Activated T-cell treated with anti-CD3 and anti-CD28 coated beads for 48 hours (primary cell): ENCODE measurements at regions not wholly inside any gene's neighbourhood (a gene's known extent, or its start where the extent isn't known, plus 50 kb on each side); places are given as distances from the start of the nearest gene placed in this dataset.
"Not testable (repeated sequence)": the region's sequence is repeated elsewhere in the genome, so short reads cannot be mapped to it uniquely, and the experiment has no call there.

Source experiments
- DNase-seq: peaks from one replicate; pipeline ENCODE4 v3.0.0-alpha.2; 2020; ENCODE audit warnings: low read depth

DNA sequence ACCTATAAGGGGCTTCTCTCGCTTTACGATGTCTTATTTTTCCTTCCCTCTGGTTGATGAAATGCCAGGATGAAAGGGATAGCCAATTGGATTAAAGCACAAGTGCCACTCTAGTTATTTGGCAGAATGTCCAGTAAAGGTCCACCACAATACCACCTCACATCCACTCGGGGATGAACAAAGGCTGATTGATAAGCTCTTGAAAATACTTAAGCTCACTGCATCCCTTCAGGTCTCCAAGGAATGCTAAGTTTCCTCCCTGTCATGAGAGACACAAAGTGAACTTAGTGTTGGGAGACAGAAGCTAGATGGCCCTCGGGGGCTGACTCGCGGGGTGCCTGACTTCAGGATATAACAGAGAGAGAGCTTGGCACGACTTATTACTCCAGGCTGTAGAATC is 185.9 kb upstream of the ZNF644 start:
- not testable (repeated sequence) for DNase-seq

DNA sequence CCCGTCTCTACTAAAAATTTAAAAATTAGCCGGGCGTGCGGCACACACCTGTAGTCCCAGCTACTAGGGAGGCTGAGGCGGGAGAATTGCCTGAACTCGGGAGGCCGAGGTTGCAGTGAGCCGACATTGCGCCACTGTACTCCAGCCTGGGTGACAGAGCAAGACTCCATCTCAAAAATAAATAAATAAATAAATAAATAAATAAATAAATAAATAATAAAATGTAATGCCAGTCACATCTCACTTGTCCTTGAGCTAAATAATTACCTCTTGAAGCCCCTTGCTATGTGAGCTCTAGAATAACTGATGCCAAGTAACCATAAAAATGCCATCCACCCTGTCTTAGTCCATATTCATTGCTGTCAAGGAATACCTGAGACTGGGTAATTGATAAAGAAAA is 182.3 kb upstream of the ZNF644 start:
- not testable (repeated sequence) for DNase-seq

DNA sequence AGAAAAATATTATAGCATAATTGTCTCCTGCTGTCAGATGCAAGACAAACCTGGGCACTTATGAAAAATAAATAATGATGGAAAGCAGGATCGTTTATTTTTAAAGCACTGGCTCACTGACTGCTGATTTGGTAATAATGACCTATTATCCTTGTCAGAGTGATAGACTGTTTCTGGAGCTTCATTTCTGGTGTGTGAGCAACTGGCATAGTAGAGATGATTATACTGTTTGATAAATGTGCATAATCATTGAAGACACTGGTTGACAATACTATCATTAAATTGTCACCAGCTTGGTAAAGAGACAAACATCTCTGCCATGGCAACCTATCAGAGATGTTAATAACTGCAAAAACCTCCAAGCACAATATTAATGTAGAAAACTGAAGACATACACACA is 179.9 kb upstream of the ZNF644 start:
- no peak for DNase-seq

DNA sequence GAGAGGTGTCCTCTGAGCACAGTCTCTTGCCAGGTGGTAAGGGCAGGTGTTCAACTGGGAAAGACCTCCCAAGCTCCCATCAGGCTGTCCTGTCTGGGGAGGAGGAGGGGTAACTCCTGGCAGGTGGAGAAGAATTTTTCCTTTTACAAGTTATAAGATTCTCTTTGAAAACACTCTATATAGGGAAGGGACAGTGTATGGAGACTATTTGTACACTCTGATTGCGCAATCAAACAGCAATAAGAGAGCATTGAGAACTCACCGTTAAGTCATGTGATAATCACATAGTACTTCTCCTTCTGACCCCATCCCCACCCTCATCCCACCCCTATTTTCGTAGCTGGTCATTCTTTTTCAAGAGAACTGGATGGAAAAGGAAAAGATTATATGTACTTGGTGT is 179.3 kb upstream of the ZNF644 start:
- no peak for DNase-seq

DNA sequence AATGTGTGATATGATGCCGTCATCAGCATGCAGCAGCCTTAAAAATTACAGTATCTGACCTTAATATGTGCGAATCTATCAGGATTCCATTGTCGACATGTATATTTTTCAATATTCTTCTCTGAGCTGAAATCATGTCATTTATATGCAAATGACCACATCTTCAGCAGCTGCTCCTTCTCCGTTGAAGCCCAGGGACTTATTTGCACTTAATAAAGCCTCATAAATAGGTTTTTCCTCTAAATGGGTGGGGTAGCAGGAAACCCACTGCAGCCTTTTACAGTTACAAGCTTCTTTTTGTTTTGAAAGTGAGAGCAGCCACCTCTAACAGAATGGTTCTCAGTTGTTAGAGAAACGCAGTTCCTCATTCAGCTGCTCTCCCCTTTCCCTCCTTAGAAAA is 178.8 kb upstream of the ZNF644 start:
- no peak for DNase-seq

DNA sequence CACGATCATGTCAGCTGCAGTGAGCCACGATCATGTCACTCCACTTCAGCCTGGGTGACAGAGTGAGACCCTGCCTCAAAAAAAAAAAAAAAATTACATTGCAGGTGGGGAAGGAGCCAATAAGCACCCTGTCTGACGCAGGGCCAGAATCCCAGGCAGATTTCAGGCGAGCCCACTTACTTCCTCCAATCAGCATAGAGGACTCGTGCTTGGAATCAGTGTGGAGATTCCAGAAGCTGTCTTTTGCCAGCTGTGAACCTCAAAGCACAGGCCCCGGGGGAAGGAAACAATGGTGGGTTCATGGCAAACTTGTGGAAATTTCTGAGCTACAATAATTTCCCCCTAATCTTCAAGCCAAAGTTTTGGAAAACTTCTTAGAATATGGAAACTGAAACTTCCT is 178.2 kb upstream of the ZNF644 start:
- no peak for DNase-seq

DNA sequence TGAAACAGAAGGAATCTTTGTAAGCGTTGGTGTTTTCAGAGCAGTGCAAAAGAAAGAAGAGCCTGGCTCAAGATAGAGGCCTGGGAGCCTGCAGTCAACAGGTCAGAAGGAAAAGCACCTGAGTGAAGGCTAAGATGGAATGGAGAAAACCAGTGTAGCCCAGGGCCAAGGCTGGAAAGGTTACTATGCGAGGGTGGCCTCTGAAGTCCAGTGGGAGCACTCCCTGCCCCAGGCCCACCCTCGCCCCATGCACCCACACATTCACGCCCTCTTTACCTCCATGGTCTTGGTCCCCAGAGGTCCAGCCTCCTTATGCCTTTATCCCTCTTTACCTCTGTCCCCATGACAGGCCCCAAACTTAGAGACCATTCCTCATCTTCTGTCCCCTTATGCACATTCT is 169.2 kb upstream of the ZNF644 start:
- no peak for DNase-seq

DNA sequence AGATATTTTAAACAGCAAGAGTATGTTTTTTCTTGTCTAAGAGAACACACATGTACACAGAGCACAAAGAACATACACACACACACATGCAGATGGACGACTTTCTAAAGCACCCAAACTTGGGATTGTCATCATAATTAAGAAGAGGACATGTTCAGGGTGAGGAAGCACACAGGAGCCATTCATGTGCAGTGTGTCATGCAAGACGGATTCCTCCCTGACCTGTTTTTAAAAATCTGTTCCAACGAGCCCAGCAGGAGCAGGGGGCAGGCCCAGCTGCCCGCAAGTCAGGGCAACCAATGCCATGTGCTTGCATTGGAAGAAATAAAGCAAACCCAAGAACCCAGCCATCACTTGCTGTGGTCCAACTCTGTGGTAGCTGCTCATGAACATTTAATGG is 167.3 kb upstream of the ZNF644 start:
- no peak for DNase-seq

DNA sequence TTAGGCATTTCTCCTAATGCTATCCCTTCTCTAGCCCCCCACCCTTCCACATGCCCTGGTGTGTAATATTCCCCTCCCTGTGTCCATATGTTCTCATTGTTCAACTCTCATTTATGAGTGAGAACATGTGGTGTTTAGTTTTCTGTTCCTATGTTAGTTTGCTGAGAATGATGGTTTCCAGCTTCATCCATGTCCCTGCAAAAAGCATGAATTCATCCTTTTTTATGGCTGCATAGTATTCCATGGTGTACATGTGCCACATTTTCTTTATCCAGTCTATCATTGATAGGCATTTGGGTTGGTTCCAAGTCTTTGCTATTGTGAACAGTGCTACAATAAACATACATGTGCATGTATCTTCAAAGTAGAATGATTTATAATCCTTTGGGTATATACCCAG is 161.0 kb upstream of the ZNF644 start:
- DNase-seq, result not testable (repeated sequence)

DNA sequence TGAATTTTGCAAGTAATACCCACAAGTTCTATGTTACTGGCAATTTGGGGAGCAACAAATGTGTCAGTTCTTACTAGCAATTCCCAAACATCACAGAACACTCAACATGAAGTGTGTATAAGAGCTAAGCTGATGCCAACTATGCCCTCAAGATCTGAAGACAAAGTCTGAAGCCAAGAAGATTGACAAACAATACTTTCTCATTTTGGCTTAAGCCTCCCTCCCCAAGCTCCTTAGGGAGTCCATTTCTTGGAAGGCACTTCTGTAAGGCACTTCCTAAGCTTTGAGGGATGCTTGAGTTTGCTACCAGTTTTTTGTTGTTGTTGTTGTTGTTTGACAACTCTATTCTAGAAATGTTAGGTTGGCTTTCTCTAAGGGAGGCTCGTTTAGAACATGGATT is 154.4 kb upstream of the ZNF644 start:
- no peak for DNase-seq

DNA sequence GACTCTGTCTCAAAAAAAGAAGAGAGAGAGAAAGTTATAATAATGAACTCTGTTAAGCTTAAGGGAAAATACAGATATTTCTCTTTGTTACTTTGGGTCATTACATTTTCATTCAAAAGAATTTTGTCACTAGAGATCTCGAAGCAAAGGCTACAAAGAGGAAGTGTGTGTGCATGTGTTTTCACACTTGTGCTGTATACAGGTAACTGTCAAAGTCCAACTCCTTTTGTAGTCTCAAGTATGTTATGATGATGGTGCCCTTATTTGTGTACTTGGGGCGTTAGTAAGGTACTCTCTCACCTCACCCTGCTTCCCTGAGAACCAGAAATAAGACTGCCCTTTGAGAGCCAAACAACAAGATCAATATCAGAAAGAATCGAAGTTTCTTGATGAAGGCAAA is 152.9 kb upstream of the ZNF644 start:
- no peak for DNase-seq

DNA sequence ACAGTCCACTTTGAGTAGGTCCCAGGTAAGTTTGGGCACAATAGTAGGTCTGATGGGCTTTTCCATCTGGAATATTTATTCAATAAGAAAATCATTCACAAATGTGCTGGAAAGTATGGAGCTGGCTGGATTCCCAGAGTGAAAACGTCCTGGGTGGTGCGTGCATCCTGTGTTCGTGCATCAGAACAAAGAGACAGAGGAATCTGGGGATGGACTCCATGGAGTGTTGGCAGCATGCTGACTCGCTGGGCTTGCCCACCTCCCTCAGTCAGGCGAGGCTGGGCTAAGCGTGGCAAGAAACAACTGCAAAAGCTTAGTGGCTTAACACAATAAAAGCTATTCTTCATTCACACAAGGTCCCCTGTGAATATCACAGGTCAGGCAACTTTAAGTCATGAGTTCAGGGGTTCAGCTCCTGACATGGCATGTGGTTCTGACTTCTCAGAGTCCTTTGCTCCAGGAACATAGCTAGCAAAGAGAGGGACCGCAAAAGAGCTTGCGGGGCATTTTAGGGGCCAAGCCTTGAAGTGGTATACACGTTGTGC is 151.6 kb upstream of the ZNF644 start:
- no peak for DNase-seq

DNA sequence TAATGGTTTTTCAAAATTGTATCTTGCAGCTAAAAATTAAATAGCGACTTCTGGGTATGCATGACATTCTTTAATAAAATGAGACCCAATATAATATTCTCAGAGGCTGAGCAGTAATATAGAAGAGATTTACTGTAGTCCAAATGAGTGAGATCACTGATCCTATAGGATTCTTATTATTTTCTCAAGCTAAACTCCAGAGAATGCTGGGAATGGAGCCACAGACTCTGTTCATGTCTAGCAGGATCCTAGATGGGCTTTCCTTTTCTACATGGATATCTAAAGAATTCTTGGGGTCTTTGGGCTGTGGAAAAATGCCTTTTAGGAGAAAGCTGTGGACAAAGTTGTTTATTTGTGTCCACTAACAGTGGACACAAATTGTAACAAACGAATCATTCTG is 150.7 kb upstream of the ZNF644 start:
- DNase-seq, result no peak

DNA sequence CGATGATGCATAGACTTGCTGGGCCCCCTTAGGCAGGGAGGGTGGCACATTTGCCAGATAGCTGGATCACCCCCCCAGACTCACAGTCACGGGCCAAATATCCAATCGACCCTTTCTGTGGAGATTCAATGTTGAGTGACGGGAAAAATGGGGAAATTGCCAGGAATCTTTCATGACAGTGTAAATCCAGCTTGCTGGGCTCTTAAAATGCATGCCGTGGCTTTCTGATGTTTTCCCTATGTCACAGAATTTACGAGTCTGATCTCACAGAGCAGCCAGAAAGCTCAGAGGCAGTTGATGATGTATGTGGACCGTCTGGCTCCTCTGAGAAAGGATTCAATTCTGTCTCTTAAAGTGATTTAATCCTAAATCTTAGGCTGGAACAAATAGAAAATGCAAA is 150.1 kb upstream of the ZNF644 start:
- DNase-seq, result no peak

DNA sequence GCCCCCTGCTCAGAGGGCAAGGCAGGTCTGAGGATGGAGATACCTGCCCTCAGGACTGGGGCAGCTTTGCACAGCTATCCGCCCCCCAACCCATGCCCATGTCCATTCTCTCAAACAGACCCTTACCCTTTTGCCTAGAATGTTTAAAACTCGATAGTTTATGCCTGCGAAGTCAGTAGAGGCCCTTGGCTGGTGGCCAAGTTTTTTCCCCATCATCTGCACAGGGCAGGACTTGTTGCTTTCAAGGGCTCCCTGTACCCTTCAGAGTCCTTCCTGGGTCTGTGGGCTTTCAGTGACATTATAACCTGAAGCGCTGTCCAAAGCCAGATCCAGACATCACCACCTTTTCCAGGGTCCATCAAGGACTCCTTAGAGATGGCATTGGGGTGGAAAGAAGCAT is 148.7 kb upstream of the ZNF644 start:
- no peak for DNase-seq

DNA sequence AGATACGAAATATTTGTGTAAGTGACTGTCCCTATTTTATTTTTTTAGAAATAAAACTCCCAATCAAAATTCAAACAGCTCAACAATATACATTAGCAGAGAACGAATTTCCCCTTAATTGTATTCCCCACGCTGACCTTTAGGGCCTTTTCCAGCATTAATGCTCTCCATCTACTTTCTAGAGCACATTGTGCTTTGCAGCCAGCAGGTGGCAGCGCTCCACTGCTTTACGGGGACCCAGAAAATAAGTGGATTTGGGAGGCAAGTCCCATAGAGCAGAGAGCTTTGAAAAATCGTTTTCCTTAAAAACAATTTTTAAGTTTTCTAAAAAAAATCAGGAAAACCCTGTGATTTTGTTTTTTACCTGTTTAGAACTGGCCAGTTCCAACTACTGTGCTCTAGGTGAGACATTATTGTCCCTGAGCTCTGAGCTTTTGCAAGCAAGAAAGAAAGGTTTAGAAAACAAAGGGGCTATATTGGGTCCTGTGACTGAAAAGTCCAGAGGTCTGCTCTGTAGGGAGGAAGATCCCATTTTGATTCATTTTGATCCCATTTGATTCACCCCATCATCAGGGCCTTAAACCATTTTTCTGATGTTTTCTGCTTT is 144.4 kb upstream of the ZNF644 start:
- peak; percentile 18 for DNase-seq

DNA sequence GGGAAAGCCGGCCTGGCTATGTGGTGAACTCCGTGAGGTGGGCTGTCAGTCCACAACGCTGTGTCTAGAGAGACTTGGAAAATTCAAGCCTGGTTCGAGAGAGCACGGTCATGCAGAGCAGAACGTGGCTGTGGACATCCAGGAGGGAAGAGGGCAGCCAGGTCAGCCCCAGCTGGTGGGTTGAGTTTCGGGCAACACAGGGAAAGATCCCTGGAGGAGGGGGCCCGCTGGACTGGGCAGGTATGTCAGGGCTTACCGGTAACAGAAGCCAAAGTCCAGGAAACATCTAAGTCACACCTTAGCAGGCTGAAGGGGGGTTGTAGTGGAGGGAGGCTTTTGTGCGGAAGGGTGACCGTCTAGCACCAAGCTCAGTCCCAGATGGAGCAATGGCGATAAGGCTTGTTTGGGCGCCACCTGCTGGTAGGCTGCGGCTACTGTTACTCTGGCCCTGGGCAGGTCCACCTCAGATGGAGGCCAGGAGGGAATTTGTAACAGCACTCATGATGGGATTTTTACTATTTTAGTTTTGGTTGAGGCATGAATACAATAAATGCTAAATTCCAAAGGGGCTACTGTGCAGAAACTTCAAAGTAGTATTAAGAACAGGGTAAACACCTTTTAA is 143.3 kb upstream of the ZNF644 start:
- peak; percentile 65 for DNase-seq

DNA sequence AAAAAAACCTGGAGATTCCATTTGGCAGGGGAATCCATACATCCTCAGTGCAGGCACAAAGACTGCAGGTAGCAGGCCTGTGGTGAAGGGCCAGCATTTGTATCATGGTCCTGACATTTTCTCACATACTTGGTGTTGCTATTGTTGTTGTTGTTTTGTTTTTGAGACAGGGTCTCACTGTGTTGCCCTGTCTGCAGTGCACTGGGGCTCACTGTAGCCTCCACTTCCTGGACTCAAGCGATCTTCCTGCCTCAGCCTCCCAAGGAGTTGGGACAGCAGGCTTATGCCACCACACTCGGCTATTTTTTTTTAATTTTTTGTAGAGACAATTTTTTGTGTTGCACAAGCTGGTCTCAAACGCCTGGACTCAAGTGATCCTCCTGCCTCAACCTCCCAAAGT is 140.8 kb upstream of the ZNF644 start:
- DNase-seq, result no peak

DNA sequence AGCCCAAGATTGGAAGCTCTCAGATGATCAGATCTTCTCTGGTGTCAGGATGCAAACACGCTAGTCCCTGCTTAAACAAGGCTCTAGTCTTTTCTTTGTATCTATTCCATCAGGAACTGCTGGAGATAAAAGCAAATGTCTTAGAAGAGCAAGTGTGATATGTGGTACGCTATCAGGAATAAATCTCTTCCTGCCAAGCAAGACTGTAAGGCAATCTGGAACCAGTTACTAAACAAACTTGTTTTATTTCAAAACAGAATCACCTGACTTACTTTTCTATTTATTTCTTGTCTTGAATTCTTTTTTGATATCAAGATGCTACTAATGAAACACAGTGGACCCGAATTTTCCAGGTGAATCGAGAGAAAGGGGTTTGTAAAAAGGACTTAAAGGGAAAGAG is 139.9 kb upstream of the ZNF644 start:
- no peak for DNase-seq

DNA sequence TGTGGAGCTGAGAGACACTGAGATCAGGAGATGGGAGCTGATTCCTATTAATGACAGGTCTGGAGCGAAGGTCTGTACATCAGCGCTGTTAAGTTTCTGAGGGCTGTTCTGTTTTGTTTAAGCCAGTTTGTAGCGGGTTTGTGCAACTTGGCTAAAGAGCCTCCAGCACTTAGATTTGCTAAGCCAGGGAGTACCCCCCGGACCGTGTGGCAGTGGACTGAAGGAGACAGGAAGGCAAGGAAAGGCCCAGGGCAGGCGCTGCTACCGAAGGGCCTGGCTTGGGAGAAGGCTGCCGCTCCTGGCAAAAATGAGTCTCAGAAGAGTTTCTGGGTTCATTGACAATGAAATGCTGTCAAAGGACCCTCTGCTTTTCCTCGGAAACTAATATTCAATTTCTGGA is 139.3 kb upstream of the ZNF644 start:
- DNase-seq, result no peak

DNA sequence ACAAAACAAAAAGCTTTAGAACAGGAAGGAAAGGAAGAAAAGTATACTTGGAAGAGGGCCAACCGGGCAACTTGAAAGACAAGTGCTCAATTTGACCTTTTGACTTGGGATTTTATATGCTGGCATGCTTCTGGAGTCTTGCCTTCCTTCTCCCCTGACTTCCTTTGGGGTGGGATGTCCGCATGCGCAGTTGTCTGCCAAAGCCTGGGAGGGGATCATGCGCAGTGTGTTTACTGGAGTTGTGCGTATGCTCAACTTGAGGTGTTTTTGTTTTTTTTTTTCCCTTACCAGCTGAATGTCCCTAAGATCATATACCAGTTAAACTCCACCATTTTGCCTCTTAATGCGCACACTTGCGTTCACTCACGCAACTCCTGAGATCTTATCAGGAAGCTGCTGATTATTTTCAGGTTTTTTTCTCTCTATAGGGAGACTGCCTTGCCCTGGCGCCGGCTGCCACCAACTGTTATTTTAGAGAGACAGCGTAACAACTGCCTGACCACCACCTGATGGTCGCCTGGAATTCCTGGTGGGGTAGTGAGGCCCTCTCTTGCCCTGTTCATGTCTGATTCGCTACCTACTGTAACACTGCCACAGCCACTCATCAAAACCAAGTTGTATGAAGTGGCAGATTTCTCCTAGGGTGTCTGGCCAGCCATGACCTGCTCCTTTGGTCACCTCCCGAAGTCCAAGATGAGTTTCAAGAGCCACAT is 138.7 kb upstream of the ZNF644 start:
- no peak for DNase-seq

DNA sequence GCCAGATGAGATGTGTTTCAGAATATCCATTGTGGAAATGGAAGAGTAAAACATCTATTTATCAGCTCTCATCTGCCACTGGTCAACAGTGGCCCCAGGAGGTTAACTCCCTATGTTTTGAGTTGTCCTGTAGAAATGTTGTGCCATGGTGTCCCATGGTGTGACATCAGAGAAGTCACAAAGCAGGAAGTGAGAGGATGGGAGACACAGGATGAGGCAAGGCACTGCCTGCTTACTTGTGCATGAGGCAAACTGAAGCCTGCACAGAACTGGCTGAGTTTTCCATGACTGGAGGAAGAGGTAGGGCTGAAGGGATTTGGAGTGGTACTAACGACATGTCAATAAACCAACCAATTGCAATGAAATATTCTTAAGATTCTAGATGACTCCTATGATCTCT is 131.5 kb upstream of the ZNF644 start:
- DNase-seq, result no peak

DNA sequence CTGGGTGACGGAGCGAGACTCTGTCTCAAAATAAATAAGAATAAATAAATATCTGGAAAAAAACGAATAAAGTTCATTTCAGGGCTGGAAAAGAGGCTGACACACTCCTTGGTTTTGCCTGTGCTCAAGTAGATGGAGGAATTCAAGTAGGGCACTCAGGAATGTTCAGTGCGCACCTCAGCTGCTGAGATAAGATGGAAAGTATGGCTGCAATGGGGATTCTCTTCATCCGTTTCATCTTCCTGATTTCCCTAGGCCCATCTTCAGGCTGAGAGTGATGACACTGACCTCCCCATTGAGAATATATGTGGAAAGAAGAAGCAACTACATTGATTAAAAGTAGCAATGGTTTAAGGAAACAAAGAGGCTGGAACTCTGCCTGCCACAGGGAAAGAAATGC is 130.5 kb upstream of the ZNF644 start:
- DNase-seq, result no peak

DNA sequence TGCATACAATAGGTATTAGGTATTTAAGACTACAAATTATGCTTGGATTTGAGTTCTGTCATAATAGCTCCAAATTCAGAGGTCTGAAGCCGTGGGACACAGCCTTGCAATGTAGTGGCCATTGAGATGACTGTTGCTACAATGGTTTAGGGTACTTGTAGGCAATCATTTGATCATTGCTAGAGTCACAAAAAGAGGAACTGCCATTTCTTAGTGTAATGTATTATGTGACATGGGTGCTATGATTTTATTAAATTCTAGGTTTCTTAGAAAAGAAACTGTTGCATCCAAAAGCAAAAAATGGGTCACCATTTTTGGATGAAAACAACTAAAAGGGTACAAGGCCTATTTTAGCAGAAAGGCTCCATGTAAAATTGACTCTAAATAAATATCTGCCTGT is 129.9 kb upstream of the ZNF644 start:
- DNase-seq, result no peak
